B cell (primary cell): ENCODE measurements at regions not wholly inside any gene's neighbourhood (a gene's known extent, or its start where the extent isn't known, plus 50 kb on each side); places are given as distances from the start of the nearest gene placed in this dataset.

ENCODE experiments used
- ATAC-seq: fragments of 200-7000 bp; cut with Tn5 transposase; one replicate; pipeline ENCODE4 v1.10.0; 2021; ENCODE audit warnings: low read depth, mild to moderate bottlenecking, moderate number of reproducible peaks, moderate library complexity
- CTCF ChIA-PET: fragments of 350-600 bp; sonication (Branson Sonifier 250); formaldehyde crosslinking; loops from one replicate; lab custom pipeline; 2021; ENCODE audit warnings: antibody characterized with exemption, inconsistent platforms; lab: Charles Lee
- POLR2A ChIA-PET: fragments of 350-600 bp; sonication (Branson Sonifier 250); formaldehyde crosslinking; loops from one replicate; lab custom pipeline; 2021; ENCODE audit warnings: antibody characterized with exemption; lab: Charles Lee
- DNase-seq: peaks from one replicate; pipeline ENCODE4 v3.0.0; 2013
- H2AFZ ChIP-seq: 2 replicates; pipeline ENCODE4 v1.6.1; 2012; ENCODE audit warnings: mild to moderate bottlenecking, low read depth, low read length; ENCODE audit not compliant: insufficient read depth, poor library complexity, severe bottlenecking
- H3K27ac ChIP-seq, 2 donors: 1 replicate in 1 of 2; 2 replicates in 1 of 2; pipeline ENCODE4 v1.5.1; 2012 to 2013; ENCODE audit warnings: low read length in 2 of 2, mild to moderate bottlenecking in 2 of 2, moderate library complexity in 1 of 2
- H3K27me3 ChIP-seq, 4 experiments: fragments of 200-600 bp in 1 of 4; sonication (generic) in 1 of 4; replicated peaks in 1 of 4; 1 replicate in 2 of 4; 2 replicates in 2 of 4; pipeline versions ENCODE4 v1.6.1 to v1.7.0; 2013 to 2016; ENCODE audit warnings: low read length in 3 of 4, mild to moderate bottlenecking in 2 of 4, mixed read lengths in 1 of 4, moderate library complexity in 1 of 4; ENCODE audit not compliant: insufficient read depth in 4 of 4, control insufficient read depth in 3 of 4; ENCODE audit errors: control extremely low read depth in 1 of 4
- H3K36me3 ChIP-seq, 2 experiments: replicated peaks in 1 of 2; 1 replicate in 1 of 2; 2 replicates in 1 of 2; pipeline versions ENCODE4 v1.6.1 to v1.7.1; 2013; ENCODE audit warnings: low read length in 1 of 2; ENCODE audit not compliant: insufficient read depth in 2 of 2, control insufficient read depth in 1 of 2; ENCODE audit errors: control extremely low read depth in 1 of 2, extremely low read depth in 1 of 2
- H3K4me1 ChIP-seq, 2 donors: fragments of 200-600 bp in 1 of 2; sonication (generic) in 1 of 2; 1 replicate in 1 of 2; 2 replicates in 1 of 2; pipeline versions ENCODE4 v1.5.1 to v1.6.1; 2013 to 2017; ENCODE audit warnings: low read length in 2 of 2; ENCODE audit not compliant: control insufficient read depth in 2 of 2, insufficient read depth in 2 of 2
- H3K4me2 ChIP-seq: replicated peaks from 2 replicates; pipeline ENCODE3; 2012; ENCODE audit warnings: mild to moderate bottlenecking, low read depth, low read length; ENCODE audit not compliant: poor library complexity, severe bottlenecking
- H3K4me3 ChIP-seq, 5 experiments: fragments of 200-600 bp in 1 of 5; sonication (generic) in 1 of 5; 1 replicate in 3 of 5; 2 replicates in 2 of 5; pipeline versions ENCODE4 v1.5.1 to v1.7.0; 2011 to 2016; ENCODE audit warnings: low read length in 4 of 5, mild to moderate bottlenecking in 4 of 5, low read depth in 2 of 5, control low read depth in 1 of 5, moderate library complexity in 1 of 5; ENCODE audit not compliant: insufficient read depth in 1 of 5; ENCODE audit errors: control extremely low read depth in 1 of 5, extremely low read depth in 1 of 5
- H3K79me2 ChIP-seq: fragments of 200-600 bp; sonication (generic); one replicate; pipeline ENCODE4 v1.6.0; 2016; ENCODE audit warnings: low read length; ENCODE audit not compliant: control insufficient read depth, insufficient read depth
- H3K9ac ChIP-seq: fragments of 200-600 bp; sonication (generic); 2 replicates; pipeline ENCODE4 v1.6.1; 2017; ENCODE audit warnings: mild to moderate bottlenecking, low read length, moderate library complexity
- H3K9me3 ChIP-seq, 3 donors: one replicate each; pipeline versions ENCODE4 v1.6.1 to v1.7.1; 2013; ENCODE audit warnings: low read length in 2 of 3; ENCODE audit not compliant: control insufficient read depth in 2 of 3, insufficient read depth in 1 of 3; ENCODE audit errors: control extremely low read depth in 1 of 3
- H4K20me1 ChIP-seq: 2 replicates; pipeline ENCODE4 v1.6.0; 2012; ENCODE audit warnings: mild to moderate bottlenecking, low read length; ENCODE audit not compliant: insufficient read depth, control insufficient read depth, poor library complexity, severe bottlenecking
- H3K27ac Mint-ChIP-seq: one replicate; pipeline ENCODE4 v1.8.0; 2021; ENCODE audit warnings: mixed read lengths
- H3K27me3 Mint-ChIP-seq: one replicate; pipeline ENCODE4 v1.8.0; 2021; ENCODE audit warnings: mixed read lengths
- H3K4me1 Mint-ChIP-seq: one replicate; pipeline ENCODE4 v1.8.0; 2021; ENCODE audit warnings: mixed read lengths
- H3K4me3 Mint-ChIP-seq: one replicate; pipeline ENCODE4 v1.8.0; 2021; ENCODE audit warnings: mixed read lengths
- H3K9me3 Mint-ChIP-seq: one replicate; pipeline ENCODE4 v1.8.0; 2022; ENCODE audit warnings: mixed read lengths; ENCODE audit not compliant: insufficient read depth
- EZH2 ChIP-seq: IDR thresholded peaks from 2 replicates; pipeline ENCODE4 v1.6.1; 2012; ENCODE audit warnings: borderline replicate concordance, low read depth, mild to moderate bottlenecking, moderate library complexity, low read length; ENCODE audit not compliant: insufficient read depth, poor library complexity, severe bottlenecking
- WGBS: methylation state at CpG from one replicate; pipeline ENCODE4 v1.1.5; 2013; ENCODE audit warnings: missing lambda C conversion rate; ENCODE audit not compliant: insufficient coverage; 5-methylcytosine and 5-hydroxymethylcytosine counted together
- intact Hi-C: fragments of 100-400 bp; cut with micrococcal nuclease; formaldehyde crosslinking; loops from one replicate; pipeline ENCODE4 v1.10.0; 2022
- TF ChIP-seq, protein P1 (sequence below): fragments of 200-600 bp; IDR thresholded peaks from one replicate; pipeline ENCODE4 v1.8.0; 2022; ENCODE audit warnings: antibody characterized with exemption, mild to moderate bottlenecking

DNA sequence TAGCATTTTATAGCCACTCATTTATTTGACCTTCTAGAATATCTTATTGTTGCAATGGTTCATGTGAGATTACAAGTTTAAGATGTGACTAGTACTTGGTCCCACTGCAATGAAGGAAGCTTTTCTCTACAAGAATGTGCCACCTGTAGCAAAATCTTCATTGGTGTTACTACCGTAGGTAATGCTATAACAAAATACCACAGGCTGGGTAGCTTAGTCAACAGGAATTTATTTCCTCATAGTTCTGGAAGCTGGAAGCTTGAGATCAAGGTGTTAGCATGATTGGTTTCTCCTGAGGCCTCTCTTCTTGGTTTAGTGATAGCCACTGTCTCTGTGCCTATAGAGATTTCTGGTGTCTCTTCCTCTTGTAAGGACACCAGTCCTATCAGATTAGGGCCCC lies 441.0 kb downstream of the GPM6A start:
- H3K27me3 Mint-ChIP-seq, result no peaks in the 10 kb centered on the region
- TF ChIP-seq, protein P1, sequence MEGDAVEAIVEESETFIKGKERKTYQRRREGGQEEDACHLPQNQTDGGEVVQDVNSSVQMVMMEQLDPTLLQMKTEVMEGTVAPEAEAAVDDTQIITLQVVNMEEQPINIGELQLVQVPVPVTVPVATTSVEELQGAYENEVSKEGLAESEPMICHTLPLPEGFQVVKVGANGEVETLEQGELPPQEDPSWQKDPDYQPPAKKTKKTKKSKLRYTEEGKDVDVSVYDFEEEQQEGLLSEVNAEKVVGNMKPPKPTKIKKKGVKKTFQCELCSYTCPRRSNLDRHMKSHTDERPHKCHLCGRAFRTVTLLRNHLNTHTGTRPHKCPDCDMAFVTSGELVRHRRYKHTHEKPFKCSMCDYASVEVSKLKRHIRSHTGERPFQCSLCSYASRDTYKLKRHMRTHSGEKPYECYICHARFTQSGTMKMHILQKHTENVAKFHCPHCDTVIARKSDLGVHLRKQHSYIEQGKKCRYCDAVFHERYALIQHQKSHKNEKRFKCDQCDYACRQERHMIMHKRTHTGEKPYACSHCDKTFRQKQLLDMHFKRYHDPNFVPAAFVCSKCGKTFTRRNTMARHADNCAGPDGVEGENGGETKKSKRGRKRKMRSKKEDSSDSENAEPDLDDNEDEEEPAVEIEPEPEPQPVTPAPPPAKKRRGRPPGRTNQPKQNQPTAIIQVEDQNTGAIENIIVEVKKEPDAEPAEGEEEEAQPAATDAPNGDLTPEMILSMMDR, result no peak
- TF ChIP-seq EZH2, result no peak

DNA sequence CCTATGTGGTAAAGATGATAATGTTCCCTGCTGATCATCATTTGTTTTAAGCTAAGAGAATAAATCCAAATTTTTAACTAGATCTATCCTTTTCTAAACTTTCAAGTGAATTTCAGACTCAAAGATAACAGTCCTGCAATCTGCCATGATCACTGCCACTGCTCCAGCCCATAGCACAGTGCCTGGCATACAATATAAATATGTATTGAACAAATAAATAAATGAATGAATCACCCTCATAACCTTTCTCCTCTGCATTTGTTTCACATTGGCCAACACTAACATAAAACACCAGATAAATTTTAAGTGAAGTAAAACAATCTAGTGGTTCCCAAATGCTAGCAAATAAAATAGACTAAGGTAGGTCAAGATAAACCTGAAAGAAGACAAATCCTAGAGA lies 439.0 kb downstream of the GPM6A start:
- H3K27ac ChIP-seq, result no peak overlapping the region
- no peaks in the 10 kb centered on the region for H3K4me1 Mint-ChIP-seq
- no peak for ATAC-seq
- H3K9ac ChIP-seq, result no peak overlapping the region
- no peaks in the 10 kb centered on the region for H3K36me3 ChIP-seq
- H3K9me3 Mint-ChIP-seq, result no peaks in the 10 kb centered on the region
- POLR2A ChIA-PET, result no interaction called here
- CTCF ChIA-PET, result no interaction called here
- H3K27me3 Mint-ChIP-seq, result no peaks in the 10 kb centered on the region
- no peaks in the 10 kb centered on the region for H3K9me3 ChIP-seq
- no peaks in the 10 kb centered on the region for H3K4me1 ChIP-seq
- no peaks in the 10 kb centered on the region for H3K79me2 ChIP-seq
- no peak for TF ChIP-seq EZH2
- H4K20me1 ChIP-seq, result no peaks in the 10 kb centered on the region
- no peak overlapping the region for H3K4me3 ChIP-seq
- H3K27me3 ChIP-seq, result no peaks in the 10 kb centered on the region
- no peak overlapping the region for H3K27ac Mint-ChIP-seq
- H3K4me2 ChIP-seq, result no peak overlapping the region
- intact Hi-C loops, result no loop called here
- no peak overlapping the region for H2AFZ ChIP-seq
- no peak for DNase-seq
- no peak overlapping the region for H3K4me3 Mint-ChIP-seq

More for the DNA sequence above, 441.0 kb downstream of the GPM6A start:
- Mint-ChIP-seq H3K27ac (no peak overlapping the region), H3K4me3 (no peak overlapping the region), H3K4me1 (no peaks in the 10 kb centered on the region), H3K9me3 (no peaks in the 10 kb centered on the region)
- no peak overlapping the region for H3K9ac ChIP-seq
- no peaks in the 10 kb centered on the region for H3K27me3 ChIP-seq
- H3K4me3 ChIP-seq, result no peak overlapping the region
- ChIA-PET CTCF (no interaction called here), POLR2A (no interaction called here)
- H3K79me2 ChIP-seq, result no peaks in the 10 kb centered on the region
- no CpG with 5 or more reads among the region's 1 CpG for WGBS
- no peaks in the 10 kb centered on the region for H3K36me3 ChIP-seq
- no peak overlapping the region for H2AFZ ChIP-seq
- DNase-seq, result no peak
- H3K4me2 ChIP-seq, result no peak overlapping the region
- intact Hi-C loops, result no loop called here
- no peaks in the 10 kb centered on the region for H3K9me3 ChIP-seq
- no peaks in the 10 kb centered on the region for H3K4me1 ChIP-seq
- H4K20me1 ChIP-seq, result no peaks in the 10 kb centered on the region
- no peak for ATAC-seq
- no peak overlapping the region for H3K27ac ChIP-seq
